ENCODE measurements at regions not wholly inside any gene's neighbourhood (a gene's known extent, or its start where the extent isn't known, plus 50 kb on each side); places are given as distances from the start of the nearest gene placed in this dataset.
"Not testable (repeated sequence)": the region's sequence is repeated elsewhere in the genome, so short reads cannot be mapped to it uniquely, and the experiment has no call there.

- in situ Hi-C loops (cut with HindIII; ENCODE audit: low pct_unique_long_range_greater_than_20kb, low sequenced_read_pairs); DNase-seq (ENCODE audit: low read depth): not testable (repeated sequence)
These were observed 568.1 kb downstream of the MATN1 start for GRCh38 chr1:30155253-30155652.

GRCh38 chr1:30153743-30154449 lies 569.5 kb downstream of the MATN1 start:
- no peak for DNase-seq (ENCODE audit: low read depth)
- in situ Hi-C loops (cut with HindIII; ENCODE audit: low pct_unique_long_range_greater_than_20kb, low sequenced_read_pairs) = no loop called here

- no peak for DNase-seq (ENCODE audit: low read depth)
- in situ Hi-C loops (cut with HindIII; ENCODE audit: low pct_unique_long_range_greater_than_20kb, low sequenced_read_pairs) = no loop called here
These were observed 571.6 kb downstream of the MATN1 start for GRCh38 chr1:30151826-30152225.

- in situ Hi-C loops (cut with HindIII; ENCODE audit: low pct_unique_long_range_greater_than_20kb, low sequenced_read_pairs) = no loop called here
- DNase-seq (ENCODE audit: low read depth) = no peak
These were observed 572.3 kb downstream of the MATN1 start for GRCh38 chr1:30151119-30151518.

DNA sequence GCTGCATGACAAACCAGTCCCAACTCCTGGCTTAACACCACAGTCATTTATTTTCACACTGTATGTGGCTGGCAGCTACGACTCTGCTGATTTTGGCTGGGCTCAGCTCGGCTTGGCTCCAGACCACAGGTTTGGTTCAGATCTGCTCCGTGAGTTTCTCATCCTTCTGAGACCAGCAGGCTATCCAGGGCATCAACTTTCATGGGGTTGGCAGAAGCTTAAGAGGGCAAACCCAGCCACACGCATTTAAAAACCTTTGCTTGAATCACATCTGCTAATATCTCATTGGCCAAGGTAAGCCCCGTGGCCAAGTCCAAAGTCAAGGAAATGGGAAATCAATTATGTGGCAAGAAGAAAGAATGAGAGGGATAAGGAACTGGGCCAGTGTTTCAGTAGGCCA lies 574.2 kb downstream of the MATN1 start:
- in situ Hi-C loops (cut with HindIII; ENCODE audit: low pct_unique_long_range_greater_than_20kb, low sequenced_read_pairs) = no loop called here
- DNase-seq (ENCODE audit: low read depth) = no peak

DNA sequence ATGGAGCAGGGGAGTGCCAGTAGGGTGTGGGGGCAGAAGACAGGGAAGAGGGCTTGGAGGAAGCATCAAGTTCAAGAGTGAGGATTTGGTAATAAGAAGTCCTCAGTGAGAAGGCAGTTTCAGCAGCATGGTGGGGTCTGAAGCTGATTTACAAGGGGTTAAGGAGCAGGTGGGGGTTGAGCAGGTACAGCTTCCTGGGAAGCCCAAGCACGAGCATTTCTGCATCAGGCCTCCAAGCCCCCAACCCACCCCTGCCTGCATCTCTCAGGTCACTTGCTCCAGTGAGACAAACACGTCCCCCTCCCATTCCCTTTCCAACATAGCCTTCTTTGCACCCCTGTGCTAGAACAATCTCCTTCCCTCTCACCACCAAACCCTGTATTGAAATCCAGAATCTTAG lies 574.7 kb downstream of the MATN1 start:
- DNase-seq (ENCODE audit: low read depth) = no peak
- in situ Hi-C loops (cut with HindIII; ENCODE audit: low pct_unique_long_range_greater_than_20kb, low sequenced_read_pairs) = no loop called here

- in situ Hi-C loops (cut with HindIII; ENCODE audit: low pct_unique_long_range_greater_than_20kb, low sequenced_read_pairs) = no loop called here
- no peak for DNase-seq (ENCODE audit: low read depth)
These were observed 576.2 kb downstream of the MATN1 start for GRCh38 chr1:30147188-30147587.

GRCh38 chr1:30146448-30146847 lies 576.9 kb downstream of the MATN1 start:
- no peak for DNase-seq (ENCODE audit: low read depth)
- in situ Hi-C loops (cut with HindIII; ENCODE audit: low pct_unique_long_range_greater_than_20kb, low sequenced_read_pairs) = no loop called here

DNA sequence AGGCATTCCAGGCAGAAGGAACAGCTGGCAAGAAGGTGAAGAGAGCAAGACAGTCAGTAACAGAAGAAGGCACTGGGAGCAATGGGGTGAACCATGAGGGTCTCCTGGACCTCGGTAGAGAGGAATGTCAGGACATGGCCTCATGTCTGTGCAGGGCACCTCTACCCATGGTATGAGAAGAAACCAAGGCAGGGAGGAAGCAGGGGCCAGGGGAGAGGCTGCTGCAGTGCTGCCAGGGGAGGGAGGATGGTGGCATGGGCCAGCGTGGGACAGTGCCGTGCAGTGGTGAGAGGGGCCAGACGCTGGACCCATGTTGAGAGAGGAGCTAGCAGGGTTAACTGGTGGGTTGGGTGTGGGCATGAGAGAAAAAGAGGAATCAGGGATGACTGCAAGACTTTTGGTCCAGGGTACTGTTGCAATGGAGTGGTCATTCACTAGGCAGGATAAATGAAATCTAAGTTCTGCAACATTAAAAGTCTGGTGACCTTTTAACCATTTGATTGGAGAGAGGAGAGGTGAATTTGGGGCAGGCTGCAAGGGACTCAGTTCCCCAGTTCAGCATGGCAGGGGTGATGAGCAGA lies 577.6 kb downstream of the MATN1 start:
- DNase-seq (ENCODE audit: low read depth) = no peak
- in situ Hi-C loops (cut with HindIII; ENCODE audit: low pct_unique_long_range_greater_than_20kb, low sequenced_read_pairs) = no loop called here

- in situ Hi-C loops (cut with HindIII; ENCODE audit: low pct_unique_long_range_greater_than_20kb, low sequenced_read_pairs) = no loop called here
- no peak for DNase-seq (ENCODE audit: low read depth)
These were observed 578.6 kb downstream of the MATN1 start for GRCh38 chr1:30144831-30145230.

GRCh38 chr1:30143517-30143916 lies 579.9 kb downstream of the MATN1 start:
- in situ Hi-C loops (cut with HindIII; ENCODE audit: low pct_unique_long_range_greater_than_20kb, low sequenced_read_pairs) = no loop called here
- DNase-seq (ENCODE audit: low read depth) = no peak

DNA sequence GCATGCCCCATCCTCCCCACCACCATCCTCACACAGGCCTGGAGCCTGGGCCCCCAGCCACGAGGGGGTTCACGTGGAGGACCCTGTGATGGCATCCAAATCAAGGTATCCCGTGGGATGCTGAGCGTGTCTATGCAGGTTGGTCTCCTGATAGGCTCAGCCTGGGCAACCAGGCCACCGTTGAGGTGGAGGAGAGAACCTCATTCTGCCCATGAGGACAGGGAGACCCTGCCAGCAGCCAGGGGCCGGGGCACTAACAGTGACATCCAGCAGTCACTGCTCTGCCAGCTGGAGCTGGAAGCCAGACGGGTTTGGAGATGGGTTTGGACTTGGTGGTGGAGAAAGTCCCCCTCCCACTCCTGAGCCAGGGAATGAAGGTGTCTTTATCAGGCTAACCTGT lies 582.8 kb downstream of the MATN1 start:
- in situ Hi-C loops (cut with HindIII; ENCODE audit: low pct_unique_long_range_greater_than_20kb, low sequenced_read_pairs) = no loop called here
- DNase-seq (ENCODE audit: low read depth) = no peak

DNA sequence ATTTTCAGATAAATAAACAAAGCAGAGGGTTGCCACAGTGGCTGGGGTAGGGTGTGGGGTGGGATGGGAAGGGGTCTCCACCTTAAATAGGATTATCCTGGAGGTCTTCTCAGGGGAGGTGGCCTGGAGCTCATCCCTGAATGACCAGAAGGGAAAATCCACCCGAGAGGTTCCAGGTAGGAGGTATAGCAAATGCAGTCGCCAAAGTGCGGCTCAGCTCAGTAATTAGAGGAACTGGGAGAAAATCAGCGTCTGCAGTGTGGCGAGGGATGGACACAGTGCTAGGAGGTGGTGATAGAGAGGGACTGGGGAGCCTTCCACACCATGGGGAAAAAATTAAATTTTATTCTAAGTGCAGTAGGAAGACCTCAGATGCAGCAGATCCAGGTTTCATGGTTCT lies 584.5 kb downstream of the MATN1 start:
- no peak for DNase-seq (ENCODE audit: low read depth)
- in situ Hi-C loops (cut with HindIII; ENCODE audit: low pct_unique_long_range_greater_than_20kb, low sequenced_read_pairs) = no loop called here

DNA sequence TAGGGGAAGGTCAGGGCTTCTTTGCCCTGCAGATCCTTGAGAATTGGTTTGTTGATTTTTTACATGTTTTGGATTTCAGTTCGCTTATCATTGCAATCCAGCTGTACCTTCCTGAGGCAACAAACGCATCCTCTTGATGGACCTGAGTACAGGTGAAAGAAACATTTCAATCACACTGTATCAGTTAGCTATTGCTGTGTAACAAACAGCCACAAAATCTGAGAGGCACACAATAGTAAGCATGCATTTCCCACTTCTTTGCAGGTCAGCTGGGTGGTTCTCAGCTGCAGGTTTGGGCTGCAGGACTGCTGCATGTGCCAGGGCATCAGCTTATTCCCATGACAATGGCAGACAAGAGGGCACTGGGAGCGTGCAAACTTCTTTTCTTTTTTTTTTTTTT lies 586.4 kb downstream of the MATN1 start:
- DNase-seq (ENCODE audit: low read depth) = no peak
- in situ Hi-C loops (cut with HindIII; ENCODE audit: low pct_unique_long_range_greater_than_20kb, low sequenced_read_pairs) = no loop called here

DNA sequence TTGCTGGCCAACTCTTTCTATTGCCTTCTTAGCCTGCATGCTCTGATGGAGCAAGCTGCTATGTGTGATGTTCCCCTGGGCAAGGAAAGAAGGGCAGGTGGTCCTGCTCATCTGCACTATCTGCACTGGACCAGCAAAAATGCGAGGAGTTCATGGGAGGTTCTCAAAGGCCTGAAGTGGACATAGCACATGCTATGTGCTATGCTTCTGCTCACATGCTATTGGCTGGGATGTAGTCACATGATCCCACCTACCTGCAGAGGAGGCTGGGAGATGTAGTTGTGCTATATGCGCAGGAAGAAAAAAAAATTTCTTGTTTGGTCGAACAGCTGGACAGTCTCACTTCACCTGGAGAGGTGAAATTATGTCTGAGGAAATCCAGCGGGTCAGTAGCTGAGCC lies 587.7 kb downstream of the MATN1 start:
- DNase-seq (ENCODE audit: low read depth) = no peak

GRCh38 chr1:30134466-30135217 lies 588.7 kb downstream of the MATN1 start:
- in situ Hi-C loops (cut with HindIII; ENCODE audit: low pct_unique_long_range_greater_than_20kb, low sequenced_read_pairs) = no loop called here
- no peak for DNase-seq (ENCODE audit: low read depth)

More for the DNA sequence above, 587.7 kb downstream of the MATN1 start:
- in situ Hi-C loops (cut with HindIII; ENCODE audit: low pct_unique_long_range_greater_than_20kb, low sequenced_read_pairs) = no loop called here

- DNase-seq (ENCODE audit: low read depth) = no peak
- in situ Hi-C loops (cut with HindIII; ENCODE audit: low pct_unique_long_range_greater_than_20kb, low sequenced_read_pairs) = no loop called here
These were observed 589.9 kb downstream of the MATN1 start for GRCh38 chr1:30133414-30134055.

DNA sequence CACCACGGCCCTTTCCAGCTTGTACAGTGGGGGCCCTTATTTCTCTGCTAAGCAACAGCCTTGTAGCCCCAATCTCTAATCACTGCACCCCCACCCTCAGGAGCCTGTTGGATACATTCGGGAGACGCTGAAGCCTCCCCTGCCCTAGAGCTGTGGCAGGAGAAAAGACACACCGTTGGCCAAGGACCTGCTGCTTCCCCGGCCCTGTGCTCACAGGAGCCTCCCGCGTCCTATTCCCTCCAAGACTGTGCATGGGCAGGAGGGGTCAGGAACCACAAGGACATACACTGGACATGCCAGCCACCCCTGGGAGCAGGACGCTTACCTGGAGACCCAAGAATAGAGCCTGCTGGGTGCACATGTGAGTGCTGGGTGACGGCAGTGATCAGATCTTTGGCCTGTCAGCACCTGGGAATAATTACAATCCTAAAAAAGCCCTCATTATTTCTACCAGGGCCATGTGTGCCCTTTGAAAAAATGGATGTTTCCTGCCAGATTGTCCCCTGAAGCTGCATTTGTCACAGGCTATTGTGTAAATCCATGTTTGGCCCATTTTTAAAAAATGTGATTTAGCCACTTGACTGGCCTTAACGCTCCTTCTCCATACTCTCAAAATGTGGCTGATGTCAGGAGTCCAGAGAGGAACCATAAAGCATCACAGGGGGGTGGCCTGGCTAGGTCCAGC lies 590.6 kb downstream of the MATN1 start:
- in situ Hi-C loops (cut with HindIII; ENCODE audit: low pct_unique_long_range_greater_than_20kb, low sequenced_read_pairs) = no loop called here
- no peak for DNase-seq (ENCODE audit: low read depth)

DNA sequence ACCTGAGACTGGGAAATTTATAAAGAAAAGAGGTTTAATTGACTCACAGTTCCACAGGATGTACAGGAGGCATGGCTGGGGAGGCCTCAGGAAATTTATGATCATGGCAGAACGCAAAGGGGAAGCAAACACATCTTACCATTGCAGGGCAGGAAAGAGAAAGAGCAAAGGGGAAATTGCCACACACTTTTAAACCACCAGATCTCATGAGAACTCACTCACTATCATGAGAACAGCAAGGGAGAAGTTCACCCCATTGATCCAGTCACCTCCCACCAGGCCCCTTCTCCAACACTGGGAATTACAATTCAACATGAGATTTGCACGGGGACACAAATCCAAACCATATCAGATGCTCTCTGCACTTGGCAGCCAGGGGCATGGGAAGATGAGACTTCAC lies 592.8 kb downstream of the MATN1 start:
- in situ Hi-C loops (cut with HindIII; ENCODE audit: low pct_unique_long_range_greater_than_20kb, low sequenced_read_pairs); DNase-seq (ENCODE audit: low read depth): not testable (repeated sequence)
